Pancreas (tissue), 10 donors: ENCODE measurements at regions not wholly inside any gene's neighbourhood (a gene's known extent, or its start where the extent isn't known, plus 50 kb on each side); places are given as distances from the start of the nearest gene placed in this dataset.

Experiments used
- ATAC-seq, 4 donors: fragments of 200-7000 bp; cut with Tn5 transposase; one replicate each; pipeline versions ENCODE4 v1.8.0 to v1.9.1; 2020; ENCODE audit warnings: mild to moderate bottlenecking in 4 of 4, moderate library complexity in 4 of 4
- DNase-seq, 6 donors: peaks; one replicate each; pipeline ENCODE4 v3.0.0-alpha.2; 2020
- FAIRE-seq: peaks from 2 replicates; lab custom pipeline; 2012; peaks lifted over from hg19 to GRCh38; lab: Jason Lieb, UNC
- H3K27ac ChIP-seq, 4 donors: fragments of 200-600 bp; sonication (generic); 1 replicate in 3 of 4; 2 replicates in 1 of 4; pipeline versions ENCODE4 v1.5.0 to v1.8.0; 2020
- H3K27me3 ChIP-seq, 4 donors: fragments of 200-600 bp; one replicate each; pipeline ENCODE4 v1.8.0; 2021
- H3K36me3 ChIP-seq, 3 donors: fragments of 200-600 bp; sonication (generic) in 1 of 3; one replicate each; pipeline versions ENCODE4 v1.5.0 to v1.8.0; 2020 to 2021
- H3K4me1 ChIP-seq, 3 donors: fragments of 200-600 bp; one replicate each; pipeline ENCODE4 v1.8.0; 2021
- H3K4me3 ChIP-seq, 4 donors: fragments of 200-600 bp; sonication (generic) in 2 of 4; one replicate each; pipeline versions ENCODE4 v1.5.0 to v1.8.0; 2020 to 2021
- H3K9me3 ChIP-seq, 4 donors: fragments of 200-600 bp; one replicate each; pipeline ENCODE4 v1.8.0; 2021
- WGBS, 2 donors: extraction: QIAGEN DNeasy Blood & Tissue Kit; methylation state at CpG; one replicate each; pipeline ENCODE4 v1.1.7; 2013; 5-methylcytosine and 5-hydroxymethylcytosine counted together
- intact Hi-C, 3 donors: fragments of 100-400 bp; cut with DNase I; formaldehyde crosslinking; loops; one replicate each; pipeline versions ENCODE4 v1.11.1 to v1.14.2; 2022
- TF ChIP-seq, protein P1 (sequence below), 4 donors: fragments of 200-600 bp; sonication (generic) in 3 of 4; IDR thresholded peaks; one replicate each; pipeline versions ENCODE4 v1.5.0 to v1.8.0; 2021; ENCODE audit warnings: antibody characterized with exemption in 4 of 4
- donor health status: healthy with polysubstance abuse.
- donor health status: DM: no; HTN: no; CAD: no; lungs with moderate emphysema.
- donor health status: DM: no; HTN: no; CAD: no.
- donor health status: control.
- donor health status: control.
- donor health status: Bipolar disorder and iron deficiency.
- donor health status: DM: yes; HTN: yes; CAD: no.
- donor health status: DM: no; HTN: no; CAD: no.
- donor health status: DM: no; HTN: no; CAD: no.
- donor health status: DM: yes; HTN: yes; CAD: no.

DNA sequence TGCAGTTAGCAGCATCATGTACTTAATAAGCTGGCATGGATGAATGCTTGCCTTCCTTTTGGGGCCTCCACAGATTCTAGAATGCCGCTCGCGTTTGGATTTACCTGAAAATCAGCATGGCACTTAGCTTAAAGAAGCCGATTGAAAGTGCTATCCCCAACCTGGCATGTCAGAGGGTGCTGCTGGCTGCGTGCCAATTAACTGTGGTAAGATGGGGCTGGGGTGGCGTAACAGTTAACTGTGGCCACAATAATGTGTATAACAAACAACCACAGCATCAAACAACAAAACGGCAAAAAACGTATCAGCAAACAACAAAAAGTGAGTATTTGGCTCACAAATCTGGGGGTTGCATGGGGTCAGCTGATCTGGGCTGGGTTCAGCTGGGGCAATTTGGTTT lies 70.5 kb downstream of the CBLL2 start:
- Histone ChIP-seq H3K9me3 (no peaks in the 10 kb centered on the region), H3K4me1 (no peaks in the 10 kb centered on the region), H3K27me3 (no peaks in the 10 kb centered on the region), H3K4me3 (no peak overlapping the region), H3K36me3 (no peaks in the 10 kb centered on the region), H3K27ac (no peak overlapping the region)
- no peak for DNase-seq
- FAIRE-seq = no peak
- TF ChIP-seq, protein P1, sequence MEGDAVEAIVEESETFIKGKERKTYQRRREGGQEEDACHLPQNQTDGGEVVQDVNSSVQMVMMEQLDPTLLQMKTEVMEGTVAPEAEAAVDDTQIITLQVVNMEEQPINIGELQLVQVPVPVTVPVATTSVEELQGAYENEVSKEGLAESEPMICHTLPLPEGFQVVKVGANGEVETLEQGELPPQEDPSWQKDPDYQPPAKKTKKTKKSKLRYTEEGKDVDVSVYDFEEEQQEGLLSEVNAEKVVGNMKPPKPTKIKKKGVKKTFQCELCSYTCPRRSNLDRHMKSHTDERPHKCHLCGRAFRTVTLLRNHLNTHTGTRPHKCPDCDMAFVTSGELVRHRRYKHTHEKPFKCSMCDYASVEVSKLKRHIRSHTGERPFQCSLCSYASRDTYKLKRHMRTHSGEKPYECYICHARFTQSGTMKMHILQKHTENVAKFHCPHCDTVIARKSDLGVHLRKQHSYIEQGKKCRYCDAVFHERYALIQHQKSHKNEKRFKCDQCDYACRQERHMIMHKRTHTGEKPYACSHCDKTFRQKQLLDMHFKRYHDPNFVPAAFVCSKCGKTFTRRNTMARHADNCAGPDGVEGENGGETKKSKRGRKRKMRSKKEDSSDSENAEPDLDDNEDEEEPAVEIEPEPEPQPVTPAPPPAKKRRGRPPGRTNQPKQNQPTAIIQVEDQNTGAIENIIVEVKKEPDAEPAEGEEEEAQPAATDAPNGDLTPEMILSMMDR (IDR thresholded peaks at IDR 0.05) = no peak
- ATAC-seq = no peak
- intact Hi-C loops = no loop called here
- 65 to 75% methylated on average over 8 of the region's 8 CpGs for WGBS, 2 donors

DNA sequence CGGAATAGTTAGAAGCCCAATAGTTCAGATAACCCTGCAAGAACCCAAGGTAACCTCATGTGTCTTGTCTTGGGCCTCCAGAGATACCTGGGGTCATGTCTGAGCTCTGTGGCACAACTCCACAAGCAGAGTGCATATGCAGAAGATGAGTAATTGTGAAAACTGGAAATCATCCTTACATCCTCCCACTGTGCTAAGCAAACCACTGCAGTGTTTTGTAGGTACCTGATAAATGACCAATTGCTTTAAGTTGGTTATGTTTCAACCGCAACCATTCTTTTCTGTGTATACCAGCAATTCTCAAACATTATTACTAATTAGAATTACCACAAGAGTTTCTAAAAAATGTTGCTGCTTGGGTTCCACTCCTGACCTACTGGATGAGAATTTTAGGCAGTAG lies 73.2 kb downstream of the CBLL2 start:
- Histone ChIP-seq H3K9me3 (no peaks in the 10 kb centered on the region), H3K4me3 (no peak overlapping the region), H3K27ac (no peak overlapping the region), H3K4me1 (no peaks in the 10 kb centered on the region), H3K36me3 (no peaks in the 10 kb centered on the region), H3K27me3 (no peaks in the 10 kb centered on the region)
- WGBS, 2 donors = 62 to 65% methylated on average over 2 of the region's 2 CpGs
- intact Hi-C loops = no loop called here
- no peak for DNase-seq
- FAIRE-seq = no peak
- ATAC-seq = no peak
- TF ChIP-seq, protein P1 (IDR thresholded peaks at IDR 0.05) = no peak

DNA sequence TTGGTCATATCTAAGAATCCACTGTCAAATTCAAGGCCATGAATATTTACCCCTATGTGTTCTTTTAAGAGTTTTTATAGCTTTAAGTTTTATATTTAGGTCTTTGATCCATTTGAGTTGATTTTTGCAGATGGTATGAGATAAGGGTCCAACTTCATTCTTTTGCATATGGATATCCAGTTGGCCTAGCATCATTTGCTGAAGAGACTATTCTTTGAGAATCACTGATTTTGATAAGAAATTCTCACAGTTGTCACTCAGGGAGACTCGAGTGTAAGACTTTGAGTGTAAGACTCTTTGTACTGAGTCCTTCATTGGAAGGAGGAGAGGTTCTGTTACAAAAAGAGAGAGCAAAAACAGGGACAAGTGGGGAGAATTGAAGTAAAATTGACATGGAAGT lies 74.8 kb downstream of the CBLL2 start:
- no peak for FAIRE-seq
- WGBS, 2 donors = 18 to 38% methylated on average over 1 of the region's 1 CpG
- intact Hi-C loops = no loop called here

DNA sequence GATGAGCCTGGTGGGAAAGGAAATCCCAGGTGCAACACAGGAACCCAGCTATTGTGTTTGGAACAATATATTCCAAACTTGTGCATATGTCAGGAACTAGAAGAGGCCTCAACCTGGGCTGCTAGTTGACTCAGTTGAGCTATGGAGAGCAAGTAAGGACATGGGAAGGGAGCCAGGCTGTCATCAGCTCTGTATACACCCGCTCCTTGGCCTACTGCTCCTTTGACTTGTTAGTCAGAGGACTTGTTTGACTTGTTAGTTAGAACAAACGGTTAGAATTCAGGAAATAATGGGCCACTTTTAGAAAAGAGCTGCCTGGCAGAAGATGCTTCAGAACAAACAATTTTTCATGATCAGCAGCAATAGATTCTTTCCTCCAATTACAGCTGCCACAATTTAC lies 76.4 kb downstream of the CBLL2 start:
- Histone ChIP-seq H3K4me1 (no peaks in the 10 kb centered on the region), H3K4me3 (no peak overlapping the region), H3K27me3 (no peaks in the 10 kb centered on the region), H3K9me3 (no peaks in the 10 kb centered on the region), H3K27ac (no peak overlapping the region), H3K36me3 (no peaks in the 10 kb centered on the region)
- FAIRE-seq = no peak
- 31 to 45% methylated on average over 2 of the region's 2 CpGs for WGBS, 2 donors
- no peak for DNase-seq
- intact Hi-C loops = no loop called here
- TF ChIP-seq, protein P1 (IDR thresholded peaks at IDR 0.05) = no peak
- ATAC-seq = no peak

More for the DNA sequence above, 74.8 kb downstream of the CBLL2 start:
- DNase-seq (no peak), ATAC-seq (no peak)
- no peaks in the 10 kb centered on the region for H3K4me1 ChIP-seq
- no peak overlapping the region for H3K27ac ChIP-seq
- TF ChIP-seq, protein P1 (IDR thresholded peaks at IDR 0.05) = no peak
- no peaks in the 10 kb centered on the region for H3K27me3 ChIP-seq
- no peaks in the 10 kb centered on the region for H3K9me3 ChIP-seq
- no peaks in the 10 kb centered on the region for H3K36me3 ChIP-seq
- H3K4me3 ChIP-seq = no peak overlapping the region

DNA sequence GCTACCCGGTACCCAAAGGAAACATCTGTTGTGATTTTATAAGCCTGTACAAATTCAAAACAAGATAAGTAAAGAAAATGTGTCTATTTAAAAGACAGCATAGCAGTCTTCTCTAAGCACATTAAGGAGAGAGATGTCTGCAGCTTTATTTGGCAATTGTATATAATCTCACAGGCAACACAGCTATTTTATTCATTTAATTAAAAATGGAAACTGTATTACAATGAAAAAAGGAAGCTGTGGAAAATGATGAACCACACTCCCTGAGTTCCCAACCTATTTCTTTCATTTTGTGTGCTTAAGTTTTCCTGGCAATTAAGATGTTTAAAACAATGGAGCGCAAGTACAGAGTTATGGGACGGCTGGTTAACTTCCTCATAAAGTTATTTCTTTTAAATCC lies 78.4 kb downstream of the CBLL2 start:
- FAIRE-seq (no peak), DNase-seq (no peak), ATAC-seq (no peak)
- Histone ChIP-seq H3K4me1 (no peaks in the 10 kb centered on the region), H3K27me3 (peaks cover 0 to 4% (median 0%) of the 10 kb centered on the region in 4 donors), H3K36me3 (no peaks in the 10 kb centered on the region), H3K27ac (no peak overlapping the region), H3K4me3 (no peak overlapping the region), H3K9me3 (no peaks in the 10 kb centered on the region)
- TF ChIP-seq, protein P1 (IDR thresholded peaks at IDR 0.05) = no peak
- intact Hi-C loops = no loop called here
- WGBS, 2 donors = 66 to 75% methylated on average over 3 of the region's 3 CpGs
